Naive thymus-derived CD4-positive, alpha-beta T cell (primary cell): ENCODE measurements at regions not wholly inside any gene's neighbourhood (a gene's known extent, or its start where the extent isn't known, plus 50 kb on each side); places are given as distances from the start of the nearest gene placed in this dataset.
"Not testable (repeated sequence)": the region's sequence is repeated elsewhere in the genome, so short reads cannot be mapped to it uniquely, and the experiment has no call there.

Source experiments
- ATAC-seq: fragments of 150-1000 bp; cut with Tn5 transposase; 2 replicates; pipeline ENCODE4 v1.10.0; 2021; ENCODE audit warnings: mild to moderate bottlenecking, moderate library complexity
- CTCF ChIA-PET: fragments of 350-600 bp; sonication (Branson Sonifier 250); formaldehyde crosslinking; loops from one replicate; lab custom pipeline; 2021; ENCODE audit warnings: antibody characterized with exemption; lab: Charles Lee
- POLR2A ChIA-PET: fragments of 350-600 bp; sonication (Branson Sonifier 250); formaldehyde crosslinking; loops from one replicate; lab custom pipeline; 2021; ENCODE audit warnings: antibody characterized with exemption, inconsistent platforms; lab: Charles Lee
- DNase-seq, 9 donors: peaks; one replicate each; pipeline versions ENCODE4 v3.0.0 to v3.0.0-alpha.2; 2020 to 2022; ENCODE audit warnings: mixed read lengths in 1 of 9
- H3K27ac ChIP-seq: one replicate; pipeline ENCODE4 v1.7.0; 2013; ENCODE audit warnings: mild to moderate bottlenecking, low read depth, low read length, moderate library complexity
- H3K27me3 ChIP-seq, 2 donors: one replicate each; pipeline ENCODE4 v1.7.0; 2013; ENCODE audit warnings: low read length in 2 of 2, mild to moderate bottlenecking in 2 of 2, moderate library complexity in 2 of 2; ENCODE audit not compliant: control insufficient read depth in 2 of 2, insufficient read depth in 2 of 2
- H3K36me3 ChIP-seq, 3 experiments: 1 replicate in 2 of 3; 2 replicates in 1 of 3; pipeline ENCODE4 v1.7.0; 2013; ENCODE audit warnings: low read length in 3 of 3, mild to moderate bottlenecking in 3 of 3, moderate library complexity in 1 of 3; ENCODE audit not compliant: insufficient read depth in 3 of 3, control insufficient read depth in 2 of 3
- H3K4me1 ChIP-seq, 2 donors: one replicate each; pipeline ENCODE4 v1.7.0; 2013; ENCODE audit warnings: low read length in 2 of 2, mild to moderate bottlenecking in 2 of 2, moderate library complexity in 1 of 2; ENCODE audit not compliant: control insufficient read depth in 2 of 2, insufficient read depth in 2 of 2
- H3K4me3 ChIP-seq: 2 replicates; pipeline ENCODE4 v1.7.0; 2013; ENCODE audit warnings: mild to moderate bottlenecking, low read length
- H3K9me3 ChIP-seq, 3 experiments: 1 replicate in 2 of 3; 2 replicates in 1 of 3; pipeline ENCODE4 v1.7.0; 2013; ENCODE audit warnings: low read length in 3 of 3; ENCODE audit not compliant: control insufficient read depth in 2 of 3
- H3K27ac Mint-ChIP-seq, 9 donors: one replicate each; pipeline ENCODE4 v1.8.0; 2020 to 2022; ENCODE audit warnings: mixed read lengths in 9 of 9, mild to moderate bottlenecking in 8 of 9, moderate library complexity in 5 of 9, inconsistent platforms in 2 of 9
- H3K27me3 Mint-ChIP-seq, 5 donors: one replicate each; pipeline ENCODE4 v1.8.0; 2021 to 2022; ENCODE audit warnings: mixed read lengths in 5 of 5, mild to moderate bottlenecking in 1 of 5
- H3K36me3 Mint-ChIP-seq, 5 donors: one replicate each; pipeline ENCODE4 v1.8.0; 2020 to 2022; ENCODE audit warnings: mixed read lengths in 5 of 5, mild to moderate bottlenecking in 3 of 5, inconsistent platforms in 1 of 5
- H3K4me1 Mint-ChIP-seq, 7 donors: one replicate each; pipeline ENCODE4 v1.8.0; 2020 to 2022; ENCODE audit warnings: mixed read lengths in 7 of 7, mild to moderate bottlenecking in 3 of 7, inconsistent platforms in 1 of 7
- H3K4me3 Mint-ChIP-seq, 10 donors: one replicate each; pipeline ENCODE4 v1.8.0; 2020 to 2022; ENCODE audit warnings: mild to moderate bottlenecking in 10 of 10, mixed read lengths in 10 of 10, moderate library complexity in 6 of 10, inconsistent platforms in 2 of 10
- H3K9me3 Mint-ChIP-seq, 11 donors: one replicate each; pipeline ENCODE4 v1.8.0; 2020 to 2022; ENCODE audit warnings: mixed read lengths in 11 of 11, mild to moderate bottlenecking in 4 of 11, inconsistent platforms in 1 of 11, moderate library complexity in 1 of 11
- intact Hi-C, 2 donors: fragments of 100-400 bp; cut with micrococcal nuclease; formaldehyde crosslinking; loops; one replicate each; pipeline ENCODE4 v1.15.1; 2023

- Mint-ChIP-seq H3K4me3 (no peak overlapping the region), H3K4me1 (peaks cover 0 to 11% (median 0%) of the 10 kb centered on the region in 7 donors), H3K27me3 (peaks cover 0 to 11% (median 5%) of the 10 kb centered on the region in 5 donors), H3K36me3 (no peaks in the 10 kb centered on the region), H3K9me3 (no peaks in the 10 kb centered on the region), H3K27ac (no peak overlapping the region)
- intact Hi-C loops = no loop called here
- CTCF ChIA-PET = no interaction called here
- Histone ChIP-seq H3K27ac (no peak overlapping the region), H3K9me3 (no peaks in the 10 kb centered on the region), H3K27me3 (no peaks in the 10 kb centered on the region), H3K4me1 (no peaks in the 10 kb centered on the region), H3K36me3 (no peaks in the 10 kb centered on the region), H3K4me3 (no peak overlapping the region)
- POLR2A ChIA-PET = no interaction called here
- ATAC-seq = no peak
- no peak for DNase-seq
Measured at GRCh38 chr2:158882297-158882696, 86.1 kb upstream of the TANC1 start.

GRCh38 chr2:158884552-158884951 is 83.9 kb upstream of the TANC1 start:
- CTCF ChIA-PET, H3K27me3 ChIP-seq, H3K36me3 Mint-ChIP-seq, H3K27ac Mint-ChIP-seq, H3K9me3 ChIP-seq, H3K4me3 Mint-ChIP-seq, H3K36me3 ChIP-seq, H3K4me3 ChIP-seq, H3K9me3 Mint-ChIP-seq, intact Hi-C loops, ATAC-seq, H3K4me1 ChIP-seq, DNase-seq, H3K27ac ChIP-seq: not testable (repeated sequence)
- POLR2A ChIA-PET = interaction anchor here (0.7 kb wide), 1 partner anchor 1193 kb away, joined by 3 read pairs; no protein-coding TSS in a partner anchor
- Mint-ChIP-seq H3K27me3 (peaks cover 0 to 11% (median 5%) of the 10 kb centered on the region in 5 donors), H3K4me1 (peaks cover 0 to 11% (median 0%) of the 10 kb centered on the region in 7 donors)

GRCh38 chr2:158885018-158885678 is 83.3 kb upstream of the TANC1 start:
- H3K36me3 ChIP-seq, H3K9me3 ChIP-seq, H3K27ac Mint-ChIP-seq, POLR2A ChIA-PET, H3K4me3 ChIP-seq, H3K4me1 ChIP-seq, H3K27ac ChIP-seq, ATAC-seq, intact Hi-C loops, H3K4me3 Mint-ChIP-seq, H3K27me3 ChIP-seq, H3K36me3 Mint-ChIP-seq, CTCF ChIA-PET, H3K9me3 Mint-ChIP-seq: not testable (repeated sequence)
- peak in 1 of 9 donors; percentile 24 for DNase-seq
- Mint-ChIP-seq H3K4me1 (peaks cover 0 to 11% (median 0%) of the 10 kb centered on the region in 7 donors), H3K27me3 (peaks cover 0 to 11% (median 5%) of the 10 kb centered on the region in 5 donors)

GRCh38 chr2:158885679-158886050 is 82.8 kb upstream of the TANC1 start:
- H3K4me3 ChIP-seq, H3K27ac ChIP-seq, H3K36me3 ChIP-seq, H3K27ac Mint-ChIP-seq, H3K4me3 Mint-ChIP-seq, H3K9me3 Mint-ChIP-seq, ATAC-seq, H3K9me3 ChIP-seq, H3K27me3 ChIP-seq, H3K4me1 ChIP-seq, CTCF ChIA-PET, DNase-seq, H3K36me3 Mint-ChIP-seq, intact Hi-C loops, POLR2A ChIA-PET: not testable (repeated sequence)
- H3K27me3 Mint-ChIP-seq = peaks cover 0 to 11% (median 5%) of the 10 kb centered on the region in 5 donors
- H3K4me1 Mint-ChIP-seq = peaks cover 0 to 11% (median 0%) of the 10 kb centered on the region in 7 donors

- H3K27ac Mint-ChIP-seq = no peak overlapping the region
- H3K4me3 Mint-ChIP-seq = no peak overlapping the region
- ChIA-PET POLR2A (no interaction called here), CTCF (no interaction called here)
- intact Hi-C loops = no loop called here
- DNase-seq (no peak), ATAC-seq (no peak)
- no peak overlapping the region for H3K27ac ChIP-seq
- H3K9me3 ChIP-seq = no peaks in the 10 kb centered on the region
- no peak overlapping the region for H3K4me3 ChIP-seq
- H3K36me3 Mint-ChIP-seq = no peaks in the 10 kb centered on the region
- H3K27me3 ChIP-seq = no peaks in the 10 kb centered on the region
- peaks cover 0 to 14% (median 0%) of the 10 kb centered on the region in 5 donors for H3K27me3 Mint-ChIP-seq
- H3K9me3 Mint-ChIP-seq = peaks cover 0 to 8% (median 0%) of the 10 kb centered on the region in 11 donors
- no peaks in the 10 kb centered on the region for H3K36me3 ChIP-seq
- peaks cover 0 to 11% (median 0%) of the 10 kb centered on the region in 7 donors for H3K4me1 Mint-ChIP-seq
- H3K4me1 ChIP-seq = no peaks in the 10 kb centered on the region
Measured at GRCh38 chr2:158889135-158889853, 79.1 kb upstream of the TANC1 start.

- Mint-ChIP-seq H3K27ac (no peak overlapping the region), H3K27me3 (peaks cover 0 to 14% (median 0%) of the 10 kb centered on the region in 5 donors), H3K9me3 (peaks cover 0 to 8% (median 0%) of the 10 kb centered on the region in 11 donors), H3K36me3 (no peaks in the 10 kb centered on the region), H3K4me1 (peaks cover 0 to 7% (median 0%) of the 10 kb centered on the region in 7 donors), H3K4me3 (no peak overlapping the region)
- H3K27me3 ChIP-seq = no peaks in the 10 kb centered on the region
- no peaks in the 10 kb centered on the region for H3K4me1 ChIP-seq
- DNase-seq (no peak), ATAC-seq (no peak)
- H3K36me3 ChIP-seq = no peaks in the 10 kb centered on the region
- H3K27ac ChIP-seq = no peak overlapping the region
- H3K4me3 ChIP-seq = no peak overlapping the region
- intact Hi-C loops = no loop called here
- POLR2A ChIA-PET = no interaction called here
- no peaks in the 10 kb centered on the region for H3K9me3 ChIP-seq
- CTCF ChIA-PET = no interaction called here
Measured at GRCh38 chr2:158890296-158890905, 78.0 kb upstream of the TANC1 start.
